Suprapubic skin (tissue), 4 donors: ENCODE measurements at regions not wholly inside any gene's neighbourhood (a gene's known extent, or its start where the extent isn't known, plus 50 kb on each side); places are given as distances from the start of the nearest gene placed in this dataset.

Experiments
- DNase-seq, 2 donors: peaks; one replicate each; pipeline ENCODE4 v3.0.0-alpha.2; 2019; ENCODE audit warnings: low spot score in 2 of 2
- H3K27ac ChIP-seq: fragments of 200-600 bp; sonication (generic); one replicate; pipeline ENCODE4 v1.5.1; 2019
- H3K27me3 ChIP-seq: fragments of 200-600 bp; sonication (generic); one replicate; pipeline ENCODE4 v1.5.1; 2019
- H3K36me3 ChIP-seq: fragments of 200-600 bp; sonication (generic); one replicate; pipeline ENCODE4 v1.5.1; 2019
- H3K4me1 ChIP-seq: fragments of 200-600 bp; sonication (generic); one replicate; pipeline ENCODE4 v1.5.1; 2019
- H3K4me3 ChIP-seq: fragments of 200-600 bp; sonication (generic); one replicate; pipeline ENCODE4 v1.5.1; 2019; ENCODE audit warnings: mild to moderate bottlenecking
- H3K9me3 ChIP-seq: fragments of 200-600 bp; sonication (generic); one replicate; pipeline ENCODE4 v1.5.1; 2019
- EP300 ChIP-seq: sonication (generic); formaldehyde crosslinking; IDR thresholded peaks from one replicate; pipeline ENCODE4 v1.6.1; 2017; ENCODE audit warnings: antibody characterized with exemption
- POLR2A ChIP-seq, 2 donors: fragments of 450-650 bp; IDR thresholded peaks; one replicate each; pipeline ENCODE4 v1.6.1; 2017; ENCODE audit warnings: antibody characterized with exemption in 2 of 2, mild to moderate bottlenecking in 2 of 2, moderate library complexity in 2 of 2
- POLR2AphosphoS5 ChIP-seq, 3 donors: sonication (generic); formaldehyde crosslinking; IDR thresholded peaks; one replicate each; pipeline ENCODE4 v1.6.1; 2017; ENCODE audit warnings: antibody characterized with exemption in 3 of 3
- WGBS: methylation state at CpG from one replicate; pipeline ENCODE4 v1.1.5; 2018; 5-methylcytosine and 5-hydroxymethylcytosine counted together
- TF ChIP-seq, protein P1 (sequence below), 2 donors: fragments of 200-600 bp in 1 of 2; fragments of 450-650 bp in 1 of 2; sonication (generic) in 1 of 2; IDR thresholded peaks; one replicate each; pipeline ENCODE4 v1.5.1; 2016 to 2019; ENCODE audit warnings: antibody characterized with exemption in 2 of 2, mild to moderate bottlenecking in 1 of 2, moderate library complexity in 1 of 2

DNA sequence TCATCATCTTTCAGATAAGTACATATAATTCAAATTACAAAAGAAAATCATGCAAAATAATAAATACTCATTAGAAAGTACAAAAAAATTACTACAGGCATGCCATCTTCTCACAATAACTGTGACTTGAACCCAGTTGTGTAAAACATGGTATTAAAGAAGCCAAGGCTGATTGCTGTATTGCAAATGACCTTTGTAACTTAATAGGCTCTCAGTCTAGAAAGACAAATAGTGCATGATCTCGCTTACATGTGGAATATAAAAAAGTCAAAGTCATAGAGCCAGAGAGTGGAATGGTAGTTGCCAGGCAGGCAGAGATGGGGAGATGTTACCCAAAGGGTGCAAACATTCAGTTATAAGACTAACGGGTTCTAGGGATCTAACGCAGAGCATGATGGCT lies 626.1 kb downstream of the COL12A1 start:
- peaks cover 4% of the 10 kb centered on the region for H3K4me1 ChIP-seq
- no peaks in the 10 kb centered on the region for H3K27me3 ChIP-seq
- H3K27ac ChIP-seq: no peak overlapping the region
- H3K36me3 ChIP-seq: no peaks in the 10 kb centered on the region
- TF ChIP-seq, protein P1, sequence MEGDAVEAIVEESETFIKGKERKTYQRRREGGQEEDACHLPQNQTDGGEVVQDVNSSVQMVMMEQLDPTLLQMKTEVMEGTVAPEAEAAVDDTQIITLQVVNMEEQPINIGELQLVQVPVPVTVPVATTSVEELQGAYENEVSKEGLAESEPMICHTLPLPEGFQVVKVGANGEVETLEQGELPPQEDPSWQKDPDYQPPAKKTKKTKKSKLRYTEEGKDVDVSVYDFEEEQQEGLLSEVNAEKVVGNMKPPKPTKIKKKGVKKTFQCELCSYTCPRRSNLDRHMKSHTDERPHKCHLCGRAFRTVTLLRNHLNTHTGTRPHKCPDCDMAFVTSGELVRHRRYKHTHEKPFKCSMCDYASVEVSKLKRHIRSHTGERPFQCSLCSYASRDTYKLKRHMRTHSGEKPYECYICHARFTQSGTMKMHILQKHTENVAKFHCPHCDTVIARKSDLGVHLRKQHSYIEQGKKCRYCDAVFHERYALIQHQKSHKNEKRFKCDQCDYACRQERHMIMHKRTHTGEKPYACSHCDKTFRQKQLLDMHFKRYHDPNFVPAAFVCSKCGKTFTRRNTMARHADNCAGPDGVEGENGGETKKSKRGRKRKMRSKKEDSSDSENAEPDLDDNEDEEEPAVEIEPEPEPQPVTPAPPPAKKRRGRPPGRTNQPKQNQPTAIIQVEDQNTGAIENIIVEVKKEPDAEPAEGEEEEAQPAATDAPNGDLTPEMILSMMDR (IDR thresholded peaks at IDR 0.05): no peak
- TF ChIP-seq POLR2A (IDR thresholded peaks at IDR 0.05): no peak
- no peak for TF ChIP-seq EP300
- no peak for TF ChIP-seq POLR2AphosphoS5 (IDR thresholded peaks at IDR 0.05)
- no peaks in the 10 kb centered on the region for H3K9me3 ChIP-seq
- 97% methylated on average over 3 of the region's 3 CpGs for WGBS
- no peak overlapping the region for H3K4me3 ChIP-seq
- no peak for DNase-seq

DNA sequence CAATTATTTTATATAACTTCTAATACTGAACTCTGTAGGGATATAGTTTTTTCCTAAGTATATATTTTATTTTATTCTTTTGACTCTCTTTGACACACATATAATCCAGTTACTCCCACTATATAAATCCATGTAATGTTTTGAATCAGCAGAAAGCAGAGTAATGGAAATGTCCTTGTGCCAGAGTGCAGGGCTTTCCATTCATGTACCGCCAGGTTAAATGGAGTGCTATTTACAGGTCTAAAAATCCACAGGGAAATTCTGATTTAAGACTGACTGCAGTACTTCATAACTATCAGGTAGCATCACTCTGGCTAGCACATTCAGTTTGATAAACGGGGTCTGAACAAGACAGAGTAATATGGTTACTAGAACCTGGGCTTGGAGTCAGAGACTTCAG lies 626.8 kb downstream of the COL12A1 start:
- H3K9me3 ChIP-seq: no peaks in the 10 kb centered on the region
- no peak overlapping the region for H3K27ac ChIP-seq
- no peaks in the 10 kb centered on the region for H3K36me3 ChIP-seq
- no peak for DNase-seq
- H3K4me3 ChIP-seq: no peak overlapping the region
- 86% methylated on average over 2 of the region's 2 CpGs for WGBS
- TF ChIP-seq, protein P1 (IDR thresholded peaks at IDR 0.05): no peak
- TF ChIP-seq POLR2AphosphoS5 (IDR thresholded peaks at IDR 0.05) (no peak), POLR2A (IDR thresholded peaks at IDR 0.05) (no peak), EP300 (no peak)
- no peaks in the 10 kb centered on the region for H3K27me3 ChIP-seq
- peaks cover 4% of the 10 kb centered on the region for H3K4me1 ChIP-seq

DNA sequence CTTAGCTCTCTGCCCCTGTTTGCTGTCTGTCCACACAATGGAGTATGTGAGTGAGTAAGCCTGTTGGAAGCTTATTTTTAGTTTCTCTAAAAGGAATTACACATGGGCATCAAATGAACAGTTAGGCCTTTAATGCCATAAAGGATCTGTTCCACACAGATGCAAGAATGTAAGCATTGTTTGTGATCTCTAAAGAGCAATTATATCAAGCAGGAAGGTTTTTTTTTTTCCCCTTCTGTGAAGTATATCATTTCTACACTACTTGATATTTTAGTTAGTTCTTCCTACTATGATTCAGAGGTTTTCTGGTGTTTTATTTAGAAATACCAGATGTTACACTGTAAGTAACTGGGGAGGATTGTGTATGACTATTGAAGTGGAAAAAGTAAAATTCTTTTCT lies 627.5 kb downstream of the COL12A1 start:
- H3K9me3 ChIP-seq: no peaks in the 10 kb centered on the region
- no peak overlapping the region for H3K4me3 ChIP-seq
- H3K27me3 ChIP-seq: no peaks in the 10 kb centered on the region
- no peaks in the 10 kb centered on the region for H3K36me3 ChIP-seq
- H3K4me1 ChIP-seq: peaks cover 7% of the 10 kb centered on the region
- no peak for DNase-seq
- H3K27ac ChIP-seq: peak overlapping the region; percentile 68
- TF ChIP-seq POLR2A (IDR thresholded peaks at IDR 0.05) (no peak), EP300 (no peak)

DNA sequence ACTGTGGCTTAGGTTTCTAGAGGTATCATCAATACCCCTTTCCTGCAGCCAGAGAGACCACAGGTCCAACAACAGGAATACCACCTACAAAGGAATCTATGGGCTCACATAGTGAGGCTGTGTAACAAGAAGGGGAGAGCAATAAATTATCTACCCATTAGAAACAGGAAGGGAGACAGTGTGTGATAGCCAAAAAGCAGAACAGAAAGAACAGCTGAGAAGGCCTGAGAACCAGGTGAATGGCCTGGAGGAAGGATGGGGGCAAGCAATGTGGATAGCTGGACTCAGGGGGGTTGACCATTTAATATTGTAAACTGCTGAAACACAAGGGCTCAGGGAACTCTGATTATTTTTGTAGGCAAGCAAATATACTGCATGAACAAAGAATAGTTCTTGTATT lies 628.2 kb downstream of the COL12A1 start:
- H3K27ac ChIP-seq: peak overlapping the region; percentile 68
- H3K27me3 ChIP-seq: no peaks in the 10 kb centered on the region
- peaks cover 7% of the 10 kb centered on the region for H3K4me1 ChIP-seq
- no peaks in the 10 kb centered on the region for H3K36me3 ChIP-seq
- DNase-seq: no peak
- no peaks in the 10 kb centered on the region for H3K9me3 ChIP-seq
- TF ChIP-seq EP300 (no peak), POLR2A (IDR thresholded peaks at IDR 0.05) (no peak), POLR2AphosphoS5 (IDR thresholded peaks at IDR 0.05) (no peak)
- TF ChIP-seq, protein P1 (IDR thresholded peaks at IDR 0.05): no peak
- H3K4me3 ChIP-seq: no peak overlapping the region

DNA sequence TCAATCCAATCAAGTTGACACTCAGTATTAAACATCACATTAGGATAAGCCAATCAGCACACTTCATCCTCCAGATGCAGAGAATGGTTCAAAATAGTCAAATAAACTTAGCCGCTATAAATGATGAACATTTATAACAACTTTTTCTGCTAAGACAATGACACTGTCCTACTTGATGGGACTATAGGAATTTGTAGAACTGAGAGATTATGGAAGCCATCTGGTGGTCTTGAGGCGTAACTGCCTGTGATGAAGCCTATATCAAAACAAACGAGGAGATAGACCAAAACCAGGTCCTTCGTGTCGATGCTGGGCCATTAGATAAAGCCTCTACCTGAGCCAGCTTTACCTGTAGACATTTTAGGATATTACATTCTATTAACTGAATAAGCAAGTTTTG lies 631.1 kb downstream of the COL12A1 start:
- WGBS: 66% methylated on average over 5 of the region's 5 CpGs
- no peak for TF ChIP-seq EP300
- TF ChIP-seq POLR2A (IDR thresholded peaks at IDR 0.05): no peak
- TF ChIP-seq, protein P1 (IDR thresholded peaks at IDR 0.05): peak in 1 of 2 donors; percentile 8

DNA sequence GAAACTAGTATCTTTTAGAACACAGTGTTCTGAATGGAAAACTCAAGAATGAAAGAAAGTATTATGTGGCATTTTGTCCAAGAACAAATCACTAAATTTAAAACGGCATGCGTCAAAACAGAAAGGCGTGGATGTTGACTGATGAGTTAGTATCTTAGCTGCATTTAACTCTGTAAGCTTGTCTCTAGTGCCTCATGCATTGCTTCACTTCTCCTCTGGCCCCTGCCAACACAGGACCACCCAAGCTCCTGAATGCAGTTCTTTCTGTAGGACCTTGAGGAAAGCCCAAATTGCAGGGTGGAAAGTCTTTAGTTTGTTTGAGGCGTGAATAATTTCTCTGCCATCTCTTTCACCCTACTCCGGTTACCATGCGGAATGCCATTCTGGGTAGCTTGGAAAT lies 632.2 kb downstream of the COL12A1 start:
- Histone ChIP-seq H3K9me3 (no peaks in the 10 kb centered on the region), H3K27me3 (no peaks in the 10 kb centered on the region), H3K4me1 (peaks cover 7% of the 10 kb centered on the region), H3K4me3 (no peak overlapping the region), H3K36me3 (no peaks in the 10 kb centered on the region), H3K27ac (peak overlapping the region; percentile 24)
- TF ChIP-seq, protein P1 (IDR thresholded peaks at IDR 0.05): no peak
- no peak for TF ChIP-seq EP300
- TF ChIP-seq POLR2A (IDR thresholded peaks at IDR 0.05): no peak
- peak in 2 of 3 donors; percentile 37 to 51 for TF ChIP-seq POLR2AphosphoS5 (IDR thresholded peaks at IDR 0.05)
- DNase-seq: no peak
- 75% methylated on average over 6 of the region's 6 CpGs for WGBS

More for the DNA sequence above, 631.1 kb downstream of the COL12A1 start:
- peaks cover 7% of the 10 kb centered on the region for H3K4me1 ChIP-seq
- no peaks in the 10 kb centered on the region for H3K36me3 ChIP-seq
- no peak overlapping the region for H3K27ac ChIP-seq
- H3K27me3 ChIP-seq: no peaks in the 10 kb centered on the region
- H3K9me3 ChIP-seq: no peaks in the 10 kb centered on the region
- DNase-seq: no peak
- no peak overlapping the region for H3K4me3 ChIP-seq
